GOT3 (cell line): ENCODE measurements at regions not wholly inside any gene's neighbourhood (a gene's known extent, or its start where the extent isn't known, plus 50 kb on each side); places are given as distances from the start of the nearest gene placed in this dataset.
A peak's percentile ranks its signal among the peaks of the same experiment; 100 is the strongest.

Source experiments
- DNase-seq: peaks from one replicate; lab custom pipeline; 2025; ENCODE audit warnings: mixed read lengths; lab: John Stamatoyannopoulos, UW

DNA sequence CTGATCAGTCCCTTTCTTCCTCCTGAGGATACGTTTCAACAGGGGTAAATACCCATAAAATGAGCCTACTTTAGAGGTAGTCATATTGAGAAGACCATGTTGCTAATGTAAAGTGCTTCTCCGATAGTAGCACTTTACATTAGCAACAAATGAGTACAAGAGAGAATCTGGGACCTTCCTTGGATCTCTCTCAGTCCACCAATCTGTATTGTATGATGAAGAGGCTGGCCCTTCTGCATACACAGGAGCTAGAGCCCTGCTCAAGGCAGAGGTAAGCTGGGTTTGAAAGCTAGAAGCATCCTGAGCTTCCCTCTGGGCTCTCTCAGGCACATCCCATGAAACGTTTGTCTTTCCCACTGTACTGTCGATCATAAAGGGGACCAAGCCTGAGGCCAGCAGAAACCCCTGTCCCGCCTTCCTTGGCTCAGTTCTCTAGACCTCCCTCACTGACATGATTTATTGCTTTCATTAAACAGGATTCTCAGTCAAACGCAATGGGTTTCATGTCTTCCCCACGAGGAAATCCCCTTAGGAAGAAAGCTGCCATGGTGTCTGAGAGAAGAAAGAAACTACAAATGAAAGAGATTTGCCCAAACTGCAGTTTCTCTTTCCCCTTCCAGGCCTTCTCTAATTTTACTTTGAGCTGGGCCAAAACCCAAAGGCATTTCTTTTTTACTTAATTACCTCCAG lies 62.8 kb upstream of the BCAR3 start:
- DNase-seq = no peak

- no peak for DNase-seq
Measured at GRCh38 chr1:93743465-93743864, 61.8 kb upstream of the BCAR3 start.

DNA sequence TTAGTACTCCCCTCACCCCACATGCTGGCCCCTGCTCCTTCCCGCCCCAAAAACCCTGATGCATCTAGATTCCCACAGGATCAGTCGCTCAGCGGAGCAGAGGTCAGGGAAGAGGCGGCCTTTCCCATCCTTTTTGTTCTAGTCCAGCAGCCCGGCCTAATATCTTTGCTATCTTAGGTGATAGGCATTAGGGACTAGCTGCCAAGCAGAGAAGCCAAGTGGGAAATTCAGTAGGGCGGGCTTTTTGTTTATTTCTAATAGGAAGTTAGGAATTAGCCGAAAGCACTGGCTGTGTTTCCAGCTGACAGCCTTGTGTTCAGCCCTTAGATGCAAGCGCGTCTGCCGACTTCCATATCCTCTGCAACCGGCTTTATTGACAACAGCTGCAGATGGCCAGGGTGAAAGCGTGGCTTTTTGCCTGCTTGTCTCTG lies 59.0 kb upstream of the BCAR3 start:
- DNase-seq = no peak

GRCh38 chr1:93740157-93740556 lies 58.5 kb upstream of the BCAR3 start:
- DNase-seq = no peak

- no peak for DNase-seq
Measured at GRCh38 chr1:93739472-93739871, 57.8 kb upstream of the BCAR3 start.

- DNase-seq = no peak
Measured at GRCh38 chr1:93738926-93739325, 57.3 kb upstream of the BCAR3 start.

- DNase-seq = peak; percentile 5
Measured at GRCh38 chr1:93738075-93738622, 56.5 kb upstream of the BCAR3 start.

DNA sequence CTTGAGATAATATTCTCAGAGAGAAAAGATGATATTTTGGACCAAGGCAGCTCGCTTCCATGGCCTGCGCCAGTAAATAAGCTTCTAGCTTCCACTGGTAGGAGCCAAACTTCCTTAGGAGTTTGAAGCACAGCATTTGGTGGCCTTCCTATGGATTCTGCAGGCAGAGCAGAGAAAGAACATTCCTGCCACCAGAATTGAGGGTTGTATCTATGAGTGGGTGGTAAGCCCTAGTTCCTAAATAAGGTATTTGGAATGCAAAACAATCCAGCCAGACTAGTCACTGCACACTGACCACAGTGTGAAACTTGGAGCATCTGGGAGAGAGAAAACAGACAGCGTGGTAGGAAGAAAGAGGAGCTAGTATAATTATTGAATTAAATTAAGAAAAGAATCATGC lies 54.1 kb upstream of the BCAR3 start:
- DNase-seq = no peak

DNA sequence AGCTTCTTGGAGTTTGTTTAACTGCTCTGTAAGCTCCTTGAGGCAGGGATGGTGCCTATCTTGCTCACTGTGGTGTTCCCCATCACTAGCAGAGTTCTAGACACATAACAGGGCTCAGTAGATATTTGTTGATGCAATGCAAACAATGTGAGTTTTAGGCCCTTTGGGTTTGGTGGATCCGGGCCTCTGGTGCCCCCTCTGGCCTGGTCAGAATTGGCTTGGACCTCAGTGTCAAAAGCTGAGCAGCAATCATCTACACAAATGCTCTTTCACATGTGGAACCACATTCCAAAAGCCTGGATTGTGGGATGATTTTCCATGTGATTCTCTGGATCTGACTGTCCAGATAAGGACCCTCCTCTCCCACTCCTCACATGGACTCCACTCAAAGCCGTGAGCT lies 53.4 kb upstream of the BCAR3 start:
- DNase-seq = no peak

DNA sequence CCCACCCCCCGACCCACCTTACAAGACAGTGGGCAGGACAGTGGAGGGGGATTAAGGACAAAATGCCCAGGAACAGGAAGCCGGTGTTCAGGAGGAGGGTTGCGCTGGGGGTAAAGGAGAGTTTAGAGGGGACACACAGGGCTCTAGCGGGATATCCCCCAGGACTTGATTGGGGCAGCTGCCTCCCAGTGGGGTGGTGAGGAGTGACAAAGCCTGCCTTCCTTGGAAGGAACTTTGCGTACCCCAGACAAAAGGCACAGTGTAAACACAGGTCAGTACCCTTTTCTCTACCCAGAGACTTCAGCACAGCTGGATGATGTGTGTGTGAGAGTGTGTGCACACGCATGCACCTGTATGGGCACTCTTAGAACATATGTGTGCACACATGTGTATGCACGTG lies 51.7 kb upstream of the BCAR3 start:
- DNase-seq = no peak

DNA sequence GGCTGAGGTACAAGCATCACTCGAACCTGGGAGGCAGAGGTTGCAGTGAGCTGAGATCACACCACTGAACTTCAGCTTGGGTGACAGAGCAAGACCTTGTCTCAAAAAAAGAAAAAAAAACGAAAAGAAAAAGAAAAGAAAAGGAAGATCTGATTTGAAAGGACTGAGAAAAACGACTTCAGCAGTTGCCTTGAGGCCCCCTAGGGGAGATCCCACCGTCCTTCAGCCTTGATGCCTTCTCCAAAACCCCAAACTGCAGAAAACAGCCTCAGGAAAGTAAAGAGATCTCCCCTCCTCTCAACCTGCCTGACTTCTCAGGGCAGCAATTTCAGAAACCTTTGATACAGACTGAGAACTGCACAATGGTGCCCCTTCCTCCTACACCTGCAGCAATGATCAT lies 50.9 kb upstream of the BCAR3 start:
- no peak for DNase-seq
